Stimulated activated CD8-positive, alpha-beta memory T cell treated with anti-CD3 and anti-CD28 coated beads, Interleukin-12 subunit alpha, Interleukin-12 subunit beta, amount 100 ng/mL, for 4 hours (primary cell): ENCODE measurements at regions not wholly inside any gene's neighbourhood (a gene's known extent, or its start where the extent isn't known, plus 50 kb on each side); places are given as distances from the start of the nearest gene placed in this dataset.

Source experiments
- DNase-seq: peaks from one replicate; pipeline ENCODE4 v3.0.0-alpha.2; 2020; ENCODE audit warnings: low read depth

- DNase-seq, result no peak
These were observed 1018.0 kb downstream of the CDH18 start for GRCh38 chr5:18970000-18970399.

- DNase-seq, result no peak
These were observed 1015.8 kb downstream of the CDH18 start for GRCh38 chr5:18972177-18972576.

- DNase-seq, result no peak
These were observed 1012.4 kb downstream of the CDH18 start for GRCh38 chr5:18975624-18976023.

- no peak for DNase-seq
These were observed 1010.1 kb downstream of the CDH18 start for GRCh38 chr5:18977880-18978279.

- DNase-seq, result no peak
These were observed 1003.4 kb downstream of the CDH18 start for GRCh38 chr5:18984559-18985080.

- DNase-seq, result no peak
These were observed 1002.7 kb downstream of the CDH18 start for GRCh38 chr5:18985171-18985758.

- DNase-seq, result no peak
These were observed 1000.9 kb downstream of the CDH18 start for GRCh38 chr5:18987101-18987500.

- no peak for DNase-seq
These were observed 997.1 kb downstream of the CDH18 start for GRCh38 chr5:18990852-18991251.

- no peak for DNase-seq
These were observed 995.7 kb downstream of the CDH18 start for GRCh38 chr5:18992264-18992663.

- no peak for DNase-seq
These were observed 988.5 kb downstream of the CDH18 start for GRCh38 chr5:18999478-18999877.

GRCh38 chr5:19001054-19001453 lies 986.9 kb downstream of the CDH18 start:
- DNase-seq, result no peak

GRCh38 chr5:19001539-19001938 lies 986.5 kb downstream of the CDH18 start:
- no peak for DNase-seq

GRCh38 chr5:19002111-19002510 lies 985.9 kb downstream of the CDH18 start:
- no peak for DNase-seq

- DNase-seq, result no peak
These were observed 969.2 kb downstream of the CDH18 start for GRCh38 chr5:19018822-19019221.

GRCh38 chr5:19031491-19031890 lies 956.5 kb downstream of the CDH18 start:
- no peak for DNase-seq

- DNase-seq, result no peak
These were observed 952.2 kb downstream of the CDH18 start for GRCh38 chr5:19035816-19036215.

- no peak for DNase-seq
These were observed 945.9 kb downstream of the CDH18 start for GRCh38 chr5:19042106-19042505.

- DNase-seq, result no peak
These were observed 943.7 kb downstream of the CDH18 start for GRCh38 chr5:19044311-19044710.

- no peak for DNase-seq
These were observed 942.9 kb downstream of the CDH18 start for GRCh38 chr5:19044931-19045695.

- DNase-seq, result no peak
These were observed 940.7 kb downstream of the CDH18 start for GRCh38 chr5:19047277-19047676.

- no peak for DNase-seq
These were observed 939.3 kb downstream of the CDH18 start for GRCh38 chr5:19048726-19049125.

- no peak for DNase-seq
These were observed 929.8 kb downstream of the CDH18 start for GRCh38 chr5:19058216-19058615.

- DNase-seq, result no peak
These were observed 923.9 kb downstream of the CDH18 start for GRCh38 chr5:19064094-19064493.

GRCh38 chr5:19067741-19068140 lies 920.3 kb downstream of the CDH18 start:
- no peak for DNase-seq
